HG03460 (cell line): ENCODE measurements at regions not wholly inside any gene's neighbourhood (a gene's known extent, or its start where the extent isn't known, plus 50 kb on each side); places are given as distances from the start of the nearest gene placed in this dataset.

Experiments used
- ATAC-seq: cut with Tn5 transposase; IDR thresholded peaks from one replicate; pipeline ENCODE4 v1.9.1; 2021; ENCODE audit not compliant: unreplicated experiment

- no peak for ATAC-seq
These were observed 1463.9 kb downstream of the TBC1D22A start for GRCh38 chr22:48226026-48227013.

DNA sequence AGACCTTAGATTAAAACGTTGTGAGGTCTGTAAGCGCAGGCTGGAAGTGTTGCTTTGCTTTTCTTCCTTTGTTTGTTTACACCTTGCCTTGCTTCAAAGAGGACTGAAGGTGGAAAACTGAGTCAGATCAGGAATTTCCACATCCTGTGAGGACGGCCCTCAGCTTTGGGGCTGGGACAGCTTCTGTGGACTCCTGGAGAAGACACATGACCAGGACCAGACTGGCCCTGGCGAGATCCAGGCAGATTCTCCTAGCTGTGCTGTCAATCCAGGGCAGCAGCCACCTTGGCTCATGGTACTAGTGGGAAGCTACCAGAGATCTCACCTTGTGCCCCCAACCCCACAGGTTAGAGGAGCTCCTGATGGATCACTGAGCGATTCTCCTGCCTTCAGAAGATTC is 1461.9 kb downstream of the TBC1D22A start:
- no peak for ATAC-seq

GRCh38 chr22:48223488-48224190 is 1461.2 kb downstream of the TBC1D22A start:
- no peak for ATAC-seq

DNA sequence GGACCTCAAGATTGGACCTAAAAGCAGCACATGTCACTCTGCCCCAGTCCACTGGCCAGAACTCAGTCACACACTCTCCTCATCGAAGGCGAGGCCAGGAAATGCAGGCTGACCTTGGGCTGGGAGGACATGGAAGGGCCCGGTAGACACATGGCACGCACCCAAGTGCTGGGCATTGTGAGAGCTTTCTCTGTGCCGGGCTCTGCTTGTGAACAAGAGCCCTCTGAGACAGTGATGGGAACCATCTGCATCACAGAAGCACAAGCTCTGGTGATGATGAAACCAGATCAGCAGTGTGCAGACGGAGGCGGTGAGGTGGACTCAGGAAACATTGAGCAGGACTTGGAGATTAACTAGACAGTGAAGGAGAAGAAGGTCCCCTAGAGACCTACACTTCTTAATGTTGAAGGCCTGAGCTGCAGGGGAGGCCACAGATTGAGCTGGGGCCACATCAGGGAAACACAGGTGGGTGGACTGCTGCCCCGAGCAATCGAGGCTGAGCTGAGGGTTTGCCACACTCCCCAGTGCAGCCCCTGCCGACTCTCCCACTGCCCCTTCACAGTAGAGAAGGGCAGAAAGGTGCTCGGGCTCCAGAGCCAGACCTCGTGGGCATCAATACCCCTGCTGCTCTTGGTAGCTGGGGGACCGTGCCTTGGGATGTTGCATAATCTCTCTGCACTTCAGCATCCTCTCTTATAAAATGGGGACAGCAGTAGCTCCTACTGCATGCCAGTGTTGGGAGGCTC is 1460.5 kb downstream of the TBC1D22A start:
- ATAC-seq, result no peak

- ATAC-seq, result no peak
These were observed 1456.5 kb downstream of the TBC1D22A start for GRCh38 chr22:48218889-48219420.

GRCh38 chr22:48217596-48217995 is 1455.1 kb downstream of the TBC1D22A start:
- ATAC-seq, result no peak

DNA sequence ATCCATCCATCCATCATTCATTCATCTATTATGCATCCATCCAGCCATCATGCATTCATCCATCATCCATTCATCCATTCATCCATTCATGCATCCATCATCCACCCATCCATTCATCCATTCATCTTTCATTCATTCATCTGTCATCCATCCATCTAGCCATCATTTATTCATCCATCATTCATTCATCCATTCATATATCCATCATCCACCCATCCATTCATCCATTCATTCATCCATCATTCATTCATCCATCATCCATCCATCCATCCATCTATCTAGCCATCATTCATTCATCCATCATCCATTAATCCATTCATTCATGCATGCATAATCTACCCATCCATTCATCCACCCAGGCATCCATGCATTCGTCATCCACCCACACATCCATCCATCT is 1450.3 kb downstream of the TBC1D22A start:
- no peak for ATAC-seq

DNA sequence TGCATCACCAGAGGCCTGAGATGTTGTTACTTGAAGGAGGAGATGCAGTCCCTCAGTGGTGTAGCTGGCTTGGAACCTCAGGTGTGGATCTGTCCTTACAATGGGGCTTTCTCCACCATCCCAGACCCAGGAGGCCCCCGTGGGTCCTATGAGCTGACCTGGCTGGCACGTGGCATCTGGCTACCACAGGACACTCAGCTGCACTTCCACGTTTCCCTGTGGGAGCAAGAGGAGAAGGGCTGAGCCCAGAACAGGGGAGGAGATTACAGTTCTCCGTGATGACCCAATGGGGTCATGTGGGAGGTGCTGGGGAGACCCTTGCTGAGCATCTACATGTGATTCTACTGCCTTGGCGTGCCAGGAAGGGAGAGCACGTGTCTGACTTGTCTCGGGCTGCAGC is 1448.4 kb downstream of the TBC1D22A start:
- no peak for ATAC-seq

GRCh38 chr22:48210198-48210580 is 1447.7 kb downstream of the TBC1D22A start:
- ATAC-seq, result no peak

DNA sequence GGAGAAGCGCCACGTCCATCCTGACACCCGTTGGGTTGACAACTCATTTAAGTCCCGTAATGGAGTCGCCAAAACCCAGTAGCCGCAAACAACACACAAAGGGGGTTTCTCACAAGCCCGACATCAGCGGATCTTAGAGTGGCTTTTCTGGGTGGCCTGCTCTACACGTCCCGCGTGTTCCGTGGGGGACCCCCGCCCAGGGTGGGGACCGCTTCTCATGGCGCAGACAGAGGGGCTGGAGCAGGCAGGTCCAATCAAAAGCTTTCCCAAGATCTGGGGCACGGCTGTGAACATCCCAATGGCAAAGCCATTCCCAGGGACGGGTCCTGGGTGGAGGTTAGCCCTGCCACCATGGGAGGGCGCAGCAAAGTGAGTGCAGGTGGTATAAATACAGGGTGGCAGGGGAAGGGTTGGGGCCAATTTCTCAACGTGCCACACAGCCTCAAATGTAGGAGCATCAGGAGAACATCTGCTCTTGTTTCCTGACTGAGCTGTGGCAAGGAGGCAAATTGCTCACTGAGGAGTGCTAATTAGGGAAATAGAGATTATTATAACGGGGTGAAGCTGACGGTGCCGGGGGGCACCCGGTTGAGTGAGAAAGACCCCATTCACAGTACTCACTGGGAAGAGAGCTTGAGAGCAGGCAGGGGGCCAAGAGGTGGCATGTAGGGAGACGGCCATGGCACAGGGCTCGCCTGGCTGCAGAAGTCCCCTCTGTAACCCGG is 1447.2 kb downstream of the TBC1D22A start:
- ATAC-seq, result no peak

- no peak for ATAC-seq
These were observed 1446.4 kb downstream of the TBC1D22A start for GRCh38 chr22:48208894-48209293.

- no peak for ATAC-seq
These were observed 1445.6 kb downstream of the TBC1D22A start for GRCh38 chr22:48207919-48208535.

DNA sequence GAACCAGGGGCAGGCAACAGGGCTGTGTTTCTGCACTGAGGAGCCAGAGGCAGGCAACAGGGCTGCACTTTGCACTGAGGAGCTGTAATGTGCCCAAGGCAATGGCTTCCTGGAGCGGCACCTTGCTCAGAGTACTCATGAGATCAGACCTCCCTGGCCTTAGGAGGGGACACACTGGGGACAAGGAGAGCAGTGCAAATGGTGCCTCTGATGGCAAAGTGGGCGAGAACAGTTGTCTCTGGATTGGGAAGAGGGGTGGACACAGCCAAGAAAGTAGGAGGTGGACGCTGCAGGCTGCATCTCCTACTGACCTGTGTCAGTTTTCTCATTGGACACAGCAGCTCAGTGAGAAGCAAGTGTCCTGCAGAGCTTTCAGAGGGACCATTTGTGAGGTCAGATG is 1443.3 kb downstream of the TBC1D22A start:
- no peak for ATAC-seq

DNA sequence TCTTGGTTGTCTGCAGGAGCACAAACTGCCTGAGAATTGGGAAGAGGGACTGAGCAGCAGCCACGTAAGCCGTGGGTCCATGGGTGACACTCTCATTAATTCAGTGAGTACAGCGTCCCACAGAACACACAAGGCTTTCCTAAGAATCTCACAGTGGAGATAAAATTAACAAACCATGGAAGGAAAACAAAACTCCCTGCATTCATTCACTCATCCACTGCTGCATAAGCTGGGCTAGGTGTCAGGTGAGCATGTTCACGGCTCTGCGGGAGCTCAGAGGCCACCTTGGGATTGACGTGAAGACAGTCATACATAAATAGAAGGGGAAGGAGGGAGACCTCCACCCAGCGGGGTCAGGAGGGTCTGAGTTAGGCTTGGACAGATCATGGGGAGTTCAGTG is 1442.7 kb downstream of the TBC1D22A start:
- ATAC-seq, result no peak

- ATAC-seq, result no peak
These were observed 1441.8 kb downstream of the TBC1D22A start for GRCh38 chr22:48204296-48204695.

GRCh38 chr22:48199667-48200066 is 1437.2 kb downstream of the TBC1D22A start:
- ATAC-seq, result no peak

DNA sequence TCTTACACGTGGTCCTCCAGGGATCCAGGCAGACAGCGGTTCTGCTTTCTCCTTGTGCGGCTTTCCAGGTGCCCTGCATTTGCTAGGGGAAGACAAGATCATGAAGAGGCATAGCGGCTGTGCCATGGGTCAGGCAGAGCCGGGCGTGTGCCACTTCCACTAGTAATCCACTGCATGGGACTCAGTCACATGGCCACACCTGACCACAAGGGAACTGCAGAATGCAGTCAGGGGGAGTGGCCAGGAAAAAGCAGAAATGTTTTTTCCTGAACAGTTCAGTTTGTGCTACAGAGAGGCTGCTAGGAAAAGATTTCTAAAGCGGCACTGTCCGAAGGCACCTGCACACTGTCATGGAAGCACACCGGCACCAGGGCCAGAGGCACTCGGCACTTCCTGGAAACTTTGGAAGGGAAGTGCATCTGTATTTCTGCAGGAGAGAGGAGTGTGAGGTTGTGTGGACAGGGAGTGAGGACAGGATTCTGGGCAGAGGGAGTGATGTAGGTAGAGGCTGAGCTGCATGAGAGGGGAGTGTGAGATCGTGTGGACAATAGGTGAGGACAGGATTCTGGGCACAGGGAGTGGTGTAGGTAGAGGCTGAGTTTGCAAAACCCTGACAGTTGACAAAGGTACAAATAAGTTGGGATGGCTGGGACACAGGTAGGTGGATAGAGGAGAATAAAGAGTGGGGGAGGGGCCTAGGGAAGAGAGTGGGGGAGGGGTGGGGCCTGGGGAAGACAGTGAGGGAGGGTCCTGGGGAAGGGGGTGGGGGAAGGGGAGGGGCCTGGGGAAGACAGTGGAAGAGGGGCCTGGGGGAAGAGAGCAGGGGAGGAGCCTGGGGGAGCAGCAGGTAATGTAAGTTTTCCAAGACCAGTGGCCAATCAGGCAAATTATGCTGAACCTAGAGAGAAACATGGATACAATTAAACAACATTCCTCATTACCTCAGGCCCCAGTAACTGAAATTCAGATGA is 1436.3 kb downstream of the TBC1D22A start:
- ATAC-seq, result no peak

DNA sequence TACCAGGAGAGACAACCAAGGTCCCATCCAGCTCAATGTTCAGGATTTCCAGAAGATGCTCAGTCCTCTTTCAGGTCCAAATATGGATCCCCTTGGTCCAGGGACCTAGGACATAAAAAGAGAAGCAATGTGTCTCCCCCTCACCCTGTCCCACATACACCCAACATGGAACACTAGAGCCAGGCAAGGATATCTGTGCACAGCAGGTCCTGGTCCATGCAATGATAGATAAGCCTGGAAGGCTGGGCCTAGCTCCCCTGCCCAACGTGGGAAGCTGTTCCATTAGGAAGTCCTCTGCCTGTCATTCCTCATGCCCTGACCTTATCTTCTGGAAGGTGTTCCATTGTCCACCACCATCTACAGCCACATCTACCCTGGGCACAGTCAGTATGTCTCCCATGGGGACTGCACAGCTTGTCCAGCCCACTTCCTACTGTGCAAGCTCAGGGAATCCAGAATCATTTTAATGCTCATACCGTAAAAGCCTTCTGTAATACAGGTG is 1434.8 kb downstream of the TBC1D22A start:
- no peak for ATAC-seq

- ATAC-seq, result no peak
These were observed 1430.5 kb downstream of the TBC1D22A start for GRCh38 chr22:48192920-48193319.
